ENCODE measurements at regions not wholly inside any gene's neighbourhood (a gene's known extent, or its start where the extent isn't known, plus 50 kb on each side); places are given as distances from the start of the nearest gene placed in this dataset.
"Not testable (repeated sequence)": the region's sequence is repeated elsewhere in the genome, so short reads cannot be mapped to it uniquely, and the experiment has no call there.

DNA sequence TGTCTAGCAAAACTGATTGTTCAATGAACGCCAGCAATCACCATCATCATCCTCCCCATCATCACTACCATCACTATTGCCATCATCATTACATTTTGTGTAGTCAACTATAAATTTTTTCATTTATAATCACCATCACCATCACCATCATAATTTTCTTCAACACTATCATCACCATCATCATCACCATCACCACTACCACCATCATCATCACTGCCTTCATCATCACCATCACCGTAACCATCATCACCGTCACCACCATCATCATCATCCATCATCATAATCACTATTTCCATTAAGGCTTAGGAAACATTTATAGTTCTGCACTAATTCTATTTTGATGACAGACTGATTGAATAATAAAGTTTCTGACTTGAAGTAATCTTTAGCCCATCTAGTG lies 434.8 kb upstream of the TMEM132C start:
- Histone ChIP-seq H3K4me1 (ENCODE audit: control insufficient read depth in 1 of 2, insufficient read depth in 2 of 2, low read length in 2 of 2) (peaks cover 0 to 10% of the 10 kb centered on the region in 2 donors), H3K27ac (ENCODE audit: low read length) (no peak overlapping the region), H3K36me3 (ENCODE audit: control insufficient read depth in 1 of 2, insufficient read depth in 2 of 2, low read length in 2 of 2) (no peaks in the 10 kb centered on the region), H3K4me3 (ENCODE audit: low read depth in 1 of 2, low read length in 2 of 2) (no peak overlapping the region), H3K27me3 (ENCODE audit: low read depth, low read length) (no peaks in the 10 kb centered on the region), H3K9me3 (ENCODE audit: control insufficient read depth in 1 of 2, low read length in 2 of 2) (no peaks in the 10 kb centered on the region)

DNA sequence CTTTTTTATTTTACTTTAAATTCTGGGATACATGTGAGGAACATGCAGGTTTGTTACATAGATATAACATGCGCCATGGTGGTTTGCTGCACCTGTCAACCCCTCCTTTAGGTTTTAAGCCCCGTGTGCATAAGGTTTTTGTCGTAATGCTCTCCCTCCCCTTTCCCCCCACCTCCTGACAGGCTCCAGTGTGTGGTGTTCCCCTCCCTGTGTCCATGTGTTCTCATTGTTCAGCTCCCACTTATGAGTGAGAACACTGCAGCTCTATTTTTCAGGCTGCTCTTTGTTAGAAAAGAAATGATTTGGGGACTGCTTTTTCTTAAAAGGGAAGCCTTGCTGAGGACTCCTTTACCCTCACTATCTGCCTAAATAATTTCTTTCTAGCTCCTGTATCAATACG lies 430.2 kb upstream of the TMEM132C start:
- not testable (repeated sequence) for H3K4me3 ChIP-seq (ENCODE audit: low read depth in 1 of 2, low read length in 2 of 2); H3K27ac ChIP-seq (ENCODE audit: low read length); H3K9me3 ChIP-seq (ENCODE audit: control insufficient read depth in 1 of 2, low read length in 2 of 2); H3K27me3 ChIP-seq (ENCODE audit: low read depth, low read length); H3K4me1 ChIP-seq (ENCODE audit: control insufficient read depth in 1 of 2, insufficient read depth in 2 of 2, low read length in 2 of 2); H3K36me3 ChIP-seq (ENCODE audit: control insufficient read depth in 1 of 2, insufficient read depth in 2 of 2, low read length in 2 of 2)

DNA sequence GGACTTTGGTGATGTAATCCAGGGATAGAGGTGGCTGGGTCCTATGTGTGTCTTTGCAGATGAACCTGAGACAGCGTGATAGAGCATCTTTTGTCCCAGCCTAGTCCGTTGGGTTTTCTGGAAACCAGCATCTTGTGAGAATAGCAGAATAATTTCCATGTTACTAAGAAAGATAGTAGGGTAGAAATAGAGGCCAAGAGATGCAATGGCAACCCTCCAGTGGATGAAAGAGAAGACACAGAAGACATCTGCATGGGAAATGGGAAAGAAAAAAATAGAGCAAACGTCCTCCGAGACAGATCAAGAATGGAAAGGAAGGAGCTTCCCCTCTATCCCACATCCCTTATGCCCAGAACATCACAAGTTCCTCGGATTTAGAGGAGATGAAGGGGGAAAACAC lies 409.3 kb upstream of the TMEM132C start:
- H3K36me3 ChIP-seq (ENCODE audit: control insufficient read depth in 1 of 2, insufficient read depth in 2 of 2, low read length in 2 of 2) = no peaks in the 10 kb centered on the region
- H3K4me3 ChIP-seq (ENCODE audit: low read depth in 1 of 2, low read length in 2 of 2) = no peak overlapping the region
- no peak overlapping the region for H3K27ac ChIP-seq (ENCODE audit: low read length)
- no peaks in the 10 kb centered on the region for H3K9me3 ChIP-seq (ENCODE audit: control insufficient read depth in 1 of 2, low read length in 2 of 2)
- no peaks in the 10 kb centered on the region for H3K4me1 ChIP-seq (ENCODE audit: control insufficient read depth in 1 of 2, insufficient read depth in 2 of 2, low read length in 2 of 2)
- no peaks in the 10 kb centered on the region for H3K27me3 ChIP-seq (ENCODE audit: low read depth, low read length)

DNA sequence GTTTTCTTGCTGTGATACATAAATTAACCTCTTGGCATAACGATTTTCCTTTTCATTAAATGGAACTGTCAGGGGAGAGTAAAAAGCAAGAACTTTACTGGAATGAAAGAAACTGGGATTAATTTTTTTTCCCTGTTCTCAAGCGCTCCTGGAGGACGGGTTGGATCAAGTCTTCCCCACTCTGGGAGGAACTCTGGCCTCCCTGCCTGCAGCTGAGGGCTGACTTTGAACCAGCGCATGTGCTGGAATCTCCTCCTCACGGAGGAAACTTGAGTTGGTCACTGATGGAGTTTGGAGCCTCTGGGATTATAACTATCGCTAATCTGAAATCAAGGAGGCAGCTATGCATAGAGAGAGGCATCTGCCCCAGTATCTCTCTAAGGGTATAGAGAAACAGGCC lies 406.4 kb upstream of the TMEM132C start:
- H3K9me3 ChIP-seq (ENCODE audit: control insufficient read depth in 1 of 2, low read length in 2 of 2) = peaks cover 0 to 5% of the 10 kb centered on the region in 2 donors
- H3K4me3 ChIP-seq (ENCODE audit: low read depth in 1 of 2, low read length in 2 of 2) = no peak overlapping the region
- H3K4me1 ChIP-seq (ENCODE audit: control insufficient read depth in 1 of 2, insufficient read depth in 2 of 2, low read length in 2 of 2) = no peaks in the 10 kb centered on the region
- H3K36me3 ChIP-seq (ENCODE audit: control insufficient read depth in 1 of 2, insufficient read depth in 2 of 2, low read length in 2 of 2) = no peaks in the 10 kb centered on the region
- no peaks in the 10 kb centered on the region for H3K27me3 ChIP-seq (ENCODE audit: low read depth, low read length)
- H3K27ac ChIP-seq (ENCODE audit: low read length) = no peak overlapping the region

DNA sequence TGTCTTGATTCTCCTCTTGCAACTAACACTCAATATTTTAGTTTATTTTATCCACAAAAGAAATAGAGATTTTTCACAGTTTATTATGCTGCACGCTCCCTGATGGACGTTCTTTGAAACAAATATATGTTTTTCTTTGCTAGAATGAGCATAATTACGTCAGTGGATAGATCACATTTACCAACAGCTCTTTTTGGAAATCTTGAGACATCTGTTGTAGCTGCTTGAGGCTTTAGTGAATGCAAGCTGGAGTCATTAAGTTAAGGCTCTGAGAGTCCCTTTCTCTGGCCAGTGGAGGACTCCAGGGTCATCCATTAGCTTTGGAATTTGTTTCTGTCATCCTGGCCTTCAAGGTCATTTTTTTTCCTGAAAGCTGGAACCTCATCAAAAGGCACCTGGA lies 405.6 kb upstream of the TMEM132C start:
- no peaks in the 10 kb centered on the region for H3K27me3 ChIP-seq (ENCODE audit: low read depth, low read length)
- no peak overlapping the region for H3K27ac ChIP-seq (ENCODE audit: low read length)
- no peaks in the 10 kb centered on the region for H3K4me1 ChIP-seq (ENCODE audit: control insufficient read depth in 1 of 2, insufficient read depth in 2 of 2, low read length in 2 of 2)
- peaks cover 0 to 5% of the 10 kb centered on the region in 2 donors for H3K9me3 ChIP-seq (ENCODE audit: control insufficient read depth in 1 of 2, low read length in 2 of 2)
- H3K4me3 ChIP-seq (ENCODE audit: low read depth in 1 of 2, low read length in 2 of 2) = no peak overlapping the region
- no peaks in the 10 kb centered on the region for H3K36me3 ChIP-seq (ENCODE audit: control insufficient read depth in 1 of 2, insufficient read depth in 2 of 2, low read length in 2 of 2)

DNA sequence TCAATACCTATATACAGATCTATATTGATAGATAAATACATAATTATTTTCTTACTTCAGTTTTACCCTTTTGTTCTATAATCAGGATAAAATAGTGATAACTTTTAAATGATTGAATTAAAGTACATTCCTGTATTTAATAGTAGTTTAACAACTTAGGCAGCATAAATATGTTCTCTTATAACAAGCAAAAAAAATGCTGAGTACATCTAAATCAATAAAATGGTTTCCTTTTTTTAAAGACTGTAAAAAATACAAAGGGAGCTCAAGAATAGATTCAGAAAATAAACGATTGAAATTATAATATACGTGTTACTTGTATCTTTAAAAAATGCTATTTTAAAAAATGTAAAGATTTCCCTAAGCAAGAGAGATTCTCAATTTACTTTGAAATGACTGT lies 393.7 kb upstream of the TMEM132C start:
- no peaks in the 10 kb centered on the region for H3K36me3 ChIP-seq (ENCODE audit: control insufficient read depth in 1 of 2, insufficient read depth in 2 of 2, low read length in 2 of 2)
- no peaks in the 10 kb centered on the region for H3K9me3 ChIP-seq (ENCODE audit: control insufficient read depth in 1 of 2, low read length in 2 of 2)
- no peaks in the 10 kb centered on the region for H3K4me1 ChIP-seq (ENCODE audit: control insufficient read depth in 1 of 2, insufficient read depth in 2 of 2, low read length in 2 of 2)
- H3K27ac ChIP-seq (ENCODE audit: low read length) = no peak overlapping the region
- H3K4me3 ChIP-seq (ENCODE audit: low read depth in 1 of 2, low read length in 2 of 2) = no peak overlapping the region
- no peaks in the 10 kb centered on the region for H3K27me3 ChIP-seq (ENCODE audit: low read depth, low read length)

DNA sequence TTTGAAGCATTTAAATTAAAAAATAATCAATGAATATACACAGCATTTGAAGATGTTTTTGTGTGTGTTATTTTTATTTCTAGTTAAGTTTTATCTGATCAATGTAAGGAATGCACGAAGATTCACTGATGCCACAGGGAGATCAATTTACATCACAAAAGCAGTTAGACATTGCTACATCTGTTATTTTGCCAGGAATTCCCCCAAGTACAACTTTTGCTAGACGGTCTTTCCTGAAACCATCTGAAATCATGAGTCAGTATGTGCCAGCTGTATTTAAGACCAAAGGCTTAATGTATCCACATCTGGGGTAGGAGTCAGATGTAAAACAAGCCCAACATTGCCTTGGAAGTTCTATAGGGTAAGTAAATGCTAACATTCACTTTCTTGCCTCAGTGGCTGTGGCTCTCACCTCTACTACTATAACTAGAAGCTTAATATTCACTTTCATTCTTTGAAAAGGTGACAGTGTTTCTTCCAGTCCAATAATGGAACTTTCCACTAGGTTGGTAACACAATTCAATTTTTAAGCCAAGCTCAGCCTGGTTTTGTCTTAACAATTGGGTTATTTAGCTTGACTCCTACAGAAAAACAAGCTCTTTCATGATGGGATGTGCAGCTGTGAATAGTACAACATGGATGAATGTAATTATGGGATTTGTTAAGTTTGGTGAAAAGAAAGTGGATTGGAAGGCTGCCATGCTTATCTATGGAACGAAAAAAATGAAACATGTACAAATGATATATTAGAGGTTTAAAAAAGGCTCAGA lies 385.4 kb upstream of the TMEM132C start:
- Histone ChIP-seq H3K27ac (ENCODE audit: low read length) (no peak overlapping the region), H3K9me3 (ENCODE audit: control insufficient read depth in 1 of 2, low read length in 2 of 2) (no peaks in the 10 kb centered on the region), H3K4me1 (ENCODE audit: control insufficient read depth in 1 of 2, insufficient read depth in 2 of 2, low read length in 2 of 2) (no peaks in the 10 kb centered on the region), H3K27me3 (ENCODE audit: low read depth, low read length) (no peaks in the 10 kb centered on the region), H3K36me3 (ENCODE audit: control insufficient read depth in 1 of 2, insufficient read depth in 2 of 2, low read length in 2 of 2) (no peaks in the 10 kb centered on the region), H3K4me3 (ENCODE audit: low read depth in 1 of 2, low read length in 2 of 2) (no peak overlapping the region)

DNA sequence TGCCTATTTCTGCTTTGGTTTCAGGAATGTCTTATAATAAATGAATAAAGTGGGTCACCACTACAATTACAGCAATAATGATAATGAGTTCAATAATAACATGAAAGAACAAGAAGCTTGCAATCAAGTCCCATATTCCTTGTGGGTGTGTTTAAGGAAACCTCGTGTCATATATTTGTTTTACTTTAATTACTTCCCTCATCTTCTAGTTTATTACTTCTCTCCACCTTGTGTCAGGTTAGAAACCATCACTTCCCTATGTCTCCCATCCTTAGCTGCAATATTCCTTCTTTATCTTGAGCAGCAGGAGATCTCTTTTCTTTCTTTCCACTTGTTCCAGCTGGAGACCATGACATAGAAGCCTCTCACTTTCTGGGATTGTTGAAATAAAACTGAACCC lies 384.0 kb upstream of the TMEM132C start:
- Histone ChIP-seq H3K27me3 (ENCODE audit: low read depth, low read length) (no peaks in the 10 kb centered on the region), H3K4me3 (ENCODE audit: low read depth in 1 of 2, low read length in 2 of 2) (no peak overlapping the region), H3K4me1 (ENCODE audit: control insufficient read depth in 1 of 2, insufficient read depth in 2 of 2, low read length in 2 of 2) (no peaks in the 10 kb centered on the region), H3K9me3 (ENCODE audit: control insufficient read depth in 1 of 2, low read length in 2 of 2) (no peaks in the 10 kb centered on the region), H3K27ac (ENCODE audit: low read length) (no peak overlapping the region), H3K36me3 (ENCODE audit: control insufficient read depth in 1 of 2, insufficient read depth in 2 of 2, low read length in 2 of 2) (no peaks in the 10 kb centered on the region)

DNA sequence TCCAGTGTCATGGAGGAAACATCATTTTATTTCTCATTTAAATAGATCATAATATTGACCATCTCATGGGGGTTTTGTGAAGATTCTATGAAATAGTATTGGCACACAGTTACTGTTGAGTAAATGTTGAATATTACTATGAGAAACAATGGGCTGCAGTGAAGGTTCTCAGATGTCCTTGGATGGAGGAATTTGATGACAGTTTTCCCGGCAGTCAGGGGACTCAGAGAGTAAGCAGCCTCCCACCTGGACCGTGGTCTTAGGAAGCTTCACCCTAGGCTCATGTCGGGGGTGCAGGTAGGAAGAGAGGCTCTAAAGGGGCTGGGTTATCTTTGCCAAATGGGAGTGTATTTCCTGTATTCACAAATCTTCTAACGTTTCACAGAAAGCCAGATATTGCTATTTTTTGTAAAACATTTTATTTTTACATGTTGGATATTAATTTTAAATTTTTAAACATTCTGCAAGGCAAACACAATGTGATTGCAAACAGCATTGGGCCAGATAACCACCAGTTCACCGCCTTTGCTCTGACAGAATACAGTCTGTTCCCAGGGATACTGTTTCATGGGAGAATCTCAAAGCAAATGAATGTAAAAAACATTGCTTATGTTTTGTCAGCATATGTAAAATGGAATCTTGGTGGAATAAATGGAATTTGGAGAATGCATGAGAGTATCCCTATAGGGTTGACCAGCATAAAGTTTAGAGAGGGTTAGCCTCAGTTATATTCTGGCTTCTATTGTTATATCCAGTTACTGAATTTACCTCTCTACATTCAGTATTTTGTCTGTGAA lies 380.8 kb upstream of the TMEM132C start:
- Histone ChIP-seq H3K27me3 (ENCODE audit: low read depth, low read length) (no peaks in the 10 kb centered on the region), H3K4me3 (ENCODE audit: low read depth in 1 of 2, low read length in 2 of 2) (no peak overlapping the region), H3K9me3 (ENCODE audit: control insufficient read depth in 1 of 2, low read length in 2 of 2) (no peaks in the 10 kb centered on the region), H3K4me1 (ENCODE audit: control insufficient read depth in 1 of 2, insufficient read depth in 2 of 2, low read length in 2 of 2) (no peaks in the 10 kb centered on the region), H3K36me3 (ENCODE audit: control insufficient read depth in 1 of 2, insufficient read depth in 2 of 2, low read length in 2 of 2) (no peaks in the 10 kb centered on the region), H3K27ac (ENCODE audit: low read length) (no peak overlapping the region)

DNA sequence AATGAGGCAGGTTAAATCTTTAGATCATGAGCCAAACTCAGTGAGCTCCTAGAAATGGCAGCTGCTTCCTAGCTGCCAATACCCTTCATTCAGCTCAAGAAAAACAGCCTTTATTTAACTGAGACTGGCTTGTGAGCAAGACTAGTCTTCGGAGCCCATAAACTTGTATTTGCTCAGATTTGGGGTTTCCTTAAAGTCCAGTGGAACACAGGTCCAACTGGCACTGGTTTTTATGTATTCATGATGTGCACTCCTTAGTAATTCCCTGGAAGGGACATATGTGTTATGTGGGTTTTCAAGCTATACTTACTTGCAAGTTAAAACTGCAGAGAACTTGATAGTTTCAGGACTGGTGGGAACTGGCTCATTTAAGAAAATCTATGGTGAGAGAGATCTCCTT lies 380.1 kb upstream of the TMEM132C start:
- no peak overlapping the region for H3K27ac ChIP-seq (ENCODE audit: low read length)
- no peaks in the 10 kb centered on the region for H3K36me3 ChIP-seq (ENCODE audit: control insufficient read depth in 1 of 2, insufficient read depth in 2 of 2, low read length in 2 of 2)
- H3K4me3 ChIP-seq (ENCODE audit: low read depth in 1 of 2, low read length in 2 of 2) = no peak overlapping the region
- H3K27me3 ChIP-seq (ENCODE audit: low read depth, low read length) = no peaks in the 10 kb centered on the region
- H3K9me3 ChIP-seq (ENCODE audit: control insufficient read depth in 1 of 2, low read length in 2 of 2) = no peaks in the 10 kb centered on the region
- peaks cover 0 to 5% of the 10 kb centered on the region in 2 donors for H3K4me1 ChIP-seq (ENCODE audit: control insufficient read depth in 1 of 2, insufficient read depth in 2 of 2, low read length in 2 of 2)

DNA sequence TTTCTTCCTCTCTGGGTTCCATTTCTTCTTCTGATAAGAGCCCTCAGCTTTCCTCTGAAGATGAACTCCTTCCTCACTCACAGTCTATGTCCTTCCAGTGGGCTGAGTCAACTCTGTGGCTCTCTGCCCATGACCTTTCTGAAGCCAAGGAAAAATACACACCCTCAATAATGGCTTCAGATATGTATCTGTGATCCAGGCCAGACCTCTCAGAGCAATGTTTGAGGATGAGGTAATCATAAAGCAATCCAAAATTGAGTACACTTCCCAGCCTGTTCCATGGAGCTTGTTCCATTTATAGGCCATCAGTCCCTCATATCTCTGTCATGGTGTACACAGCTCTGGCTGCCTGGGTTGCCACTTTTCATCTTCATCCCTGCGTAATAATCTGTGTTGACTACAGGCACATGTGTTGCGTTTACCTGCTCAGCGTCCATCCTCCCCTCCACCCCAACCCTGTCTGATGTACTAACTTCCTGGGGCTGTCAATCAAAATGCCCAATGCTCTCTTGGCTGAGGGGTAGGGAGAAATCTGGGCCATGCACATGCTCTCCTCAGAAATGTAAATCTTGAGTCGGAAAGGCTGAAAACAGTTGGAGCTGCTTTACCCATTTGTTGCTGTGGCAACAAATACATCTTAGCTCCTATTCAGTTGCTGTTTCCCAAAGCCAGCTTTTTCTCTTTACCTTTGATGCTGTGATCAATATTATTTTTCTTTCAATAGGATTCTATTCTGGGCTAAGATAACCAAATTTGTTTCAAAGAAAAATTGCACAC lies 377.8 kb upstream of the TMEM132C start:
- peaks cover 0 to 5% of the 10 kb centered on the region in 2 donors for H3K4me1 ChIP-seq (ENCODE audit: control insufficient read depth in 1 of 2, insufficient read depth in 2 of 2, low read length in 2 of 2)
- no peaks in the 10 kb centered on the region for H3K36me3 ChIP-seq (ENCODE audit: control insufficient read depth in 1 of 2, insufficient read depth in 2 of 2, low read length in 2 of 2)
- H3K4me3 ChIP-seq (ENCODE audit: low read depth in 1 of 2, low read length in 2 of 2) = no peak overlapping the region
- H3K27ac ChIP-seq (ENCODE audit: low read length) = peak overlapping the region; percentile 41
- no peaks in the 10 kb centered on the region for H3K27me3 ChIP-seq (ENCODE audit: low read depth, low read length)
- no peaks in the 10 kb centered on the region for H3K9me3 ChIP-seq (ENCODE audit: control insufficient read depth in 1 of 2, low read length in 2 of 2)

All from muscle layer of duodenum (tissue), 2 donors.